Right ventricle myocardium superior (tissue), 1 donor: ENCODE measurements at regions not wholly inside any gene's neighbourhood (a gene's known extent, or its start where the extent isn't known, plus 50 kb on each side); places are given as distances from the start of the nearest gene placed in this dataset.

ENCODE experiments used
- ATAC-seq: fragments of 200-7000 bp; cut with Tn5 transposase; one replicate; pipeline ENCODE4 v1.9.1; 2020; ENCODE audit warnings: mild to moderate bottlenecking; ENCODE audit not compliant: poor library complexity
- DNase-seq: peaks from one replicate; pipeline ENCODE4 v3.0.0-alpha.2; 2020
- intact Hi-C: fragments of 100-400 bp; cut with DNase I; formaldehyde crosslinking; loops from one replicate; pipeline ENCODE4 v1.11.2; 2022
- donor health status: DM: no; HTN: yes; CAD: no; lungs with severe emphysema.

- no peak for ATAC-seq
Measured at GRCh38 chr7:16338065-16338464, 83.3 kb downstream of the CRPPA start.

GRCh38 chr7:16326106-16326505 lies 95.2 kb downstream of the CRPPA start:
- intact Hi-C loops = no loop called here
- ATAC-seq = no peak
- DNase-seq = no peak

More at GRCh38 chr7:16338065-16338464, 83.3 kb downstream of the CRPPA start:
- DNase-seq = no peak
- intact Hi-C loops = no loop called here

GRCh38 chr7:16323313-16323712 lies 98.0 kb downstream of the CRPPA start:
- ATAC-seq = peak; percentile 68
- intact Hi-C loops = no loop called here
- DNase-seq = no peak

DNA sequence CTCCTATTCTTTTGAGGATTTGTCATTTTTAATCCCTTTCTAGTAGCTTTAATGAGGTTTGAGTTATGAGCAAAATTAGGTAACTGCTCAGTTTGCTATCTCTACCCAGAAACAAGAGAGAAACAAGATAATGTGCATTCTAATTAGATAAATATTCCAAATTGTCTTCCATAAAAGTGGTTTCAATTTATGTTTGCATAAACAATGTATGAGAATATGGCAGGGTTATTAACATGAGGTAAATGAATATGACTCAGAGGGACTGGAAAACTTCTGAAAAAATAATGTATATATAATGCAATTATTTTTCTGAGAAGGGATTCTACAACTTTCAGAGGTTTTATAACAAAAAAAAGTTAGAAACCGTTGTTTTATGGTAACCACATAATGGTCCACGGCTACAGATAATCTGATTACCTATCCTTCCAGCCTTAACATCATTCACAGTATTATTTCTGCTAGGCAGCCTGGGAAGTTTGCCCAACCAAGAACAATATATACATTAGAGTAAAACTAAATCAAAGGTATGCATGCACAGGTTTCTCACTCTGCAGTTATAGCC lies 101.2 kb downstream of the CRPPA start:
- intact Hi-C loops = no loop called here
- ATAC-seq (no peak), DNase-seq (no peak)

DNA sequence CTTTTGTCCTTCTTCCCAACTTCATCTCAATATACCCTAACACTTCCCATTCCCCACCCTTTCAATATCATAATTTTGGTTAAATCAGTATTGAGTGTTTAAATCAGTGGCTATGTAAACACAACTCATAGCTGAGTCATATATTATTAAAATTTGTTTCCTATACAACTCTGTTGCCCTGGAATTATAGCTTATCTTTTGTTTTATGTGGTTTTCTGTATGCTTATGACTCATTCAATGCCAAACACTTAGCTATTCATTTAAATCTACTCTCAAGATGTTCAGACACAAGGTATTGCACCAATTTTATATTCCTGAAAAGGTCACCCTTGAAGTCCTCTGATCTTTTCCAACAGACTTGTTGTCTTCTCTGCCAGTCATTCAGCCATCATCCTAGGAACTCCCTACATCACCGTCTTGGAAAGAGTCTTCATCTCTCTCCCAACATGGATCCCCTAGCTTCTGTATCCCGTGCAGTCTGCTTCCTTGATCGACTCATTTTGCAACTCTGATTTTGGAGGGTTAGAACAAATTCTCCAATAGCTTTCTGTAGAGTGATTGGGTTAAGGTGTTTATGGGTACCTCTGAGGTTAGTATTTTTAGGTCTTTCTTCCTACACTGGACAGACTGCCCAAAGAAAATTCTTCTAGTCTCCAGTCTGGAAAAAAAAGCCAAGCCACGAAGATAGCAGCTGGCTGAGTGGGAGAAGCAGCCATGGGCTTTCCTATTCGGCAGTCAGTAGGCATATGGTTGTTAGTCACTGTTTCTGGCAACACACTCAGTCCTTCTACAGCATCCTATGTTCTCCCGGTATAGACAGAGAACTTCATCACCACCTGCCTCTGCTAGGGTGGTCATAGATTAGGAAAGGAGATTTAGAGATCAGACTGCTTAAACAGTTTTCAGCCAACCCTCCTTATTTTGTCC lies 102.1 kb downstream of the CRPPA start:
- DNase-seq (no peak), ATAC-seq (no peak)
- intact Hi-C loops = no loop called here

GRCh38 chr7:16318463-16318862 lies 102.9 kb downstream of the CRPPA start:
- intact Hi-C loops = no loop called here
- DNase-seq (no peak), ATAC-seq (no peak)

DNA sequence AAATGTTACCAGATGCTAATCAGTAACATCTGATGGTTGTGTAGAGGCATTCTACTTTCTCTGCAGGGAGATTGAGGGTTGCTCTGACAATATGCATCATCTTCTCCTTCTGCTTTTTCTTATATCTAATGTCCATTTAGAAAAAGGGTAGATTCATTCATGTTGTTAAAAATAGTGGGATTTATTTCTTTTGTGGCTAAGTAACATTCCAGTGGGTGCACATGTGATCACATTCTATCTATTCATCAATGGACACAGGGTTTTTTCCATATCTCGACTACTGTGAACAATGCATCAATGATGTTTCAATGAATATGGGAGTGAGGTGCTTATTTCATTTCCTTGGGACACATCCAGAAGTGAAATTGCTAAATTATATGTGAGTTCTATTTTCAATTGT lies 103.9 kb downstream of the CRPPA start:
- ATAC-seq (no peak), DNase-seq (no peak)
- intact Hi-C loops = no loop called here

DNA sequence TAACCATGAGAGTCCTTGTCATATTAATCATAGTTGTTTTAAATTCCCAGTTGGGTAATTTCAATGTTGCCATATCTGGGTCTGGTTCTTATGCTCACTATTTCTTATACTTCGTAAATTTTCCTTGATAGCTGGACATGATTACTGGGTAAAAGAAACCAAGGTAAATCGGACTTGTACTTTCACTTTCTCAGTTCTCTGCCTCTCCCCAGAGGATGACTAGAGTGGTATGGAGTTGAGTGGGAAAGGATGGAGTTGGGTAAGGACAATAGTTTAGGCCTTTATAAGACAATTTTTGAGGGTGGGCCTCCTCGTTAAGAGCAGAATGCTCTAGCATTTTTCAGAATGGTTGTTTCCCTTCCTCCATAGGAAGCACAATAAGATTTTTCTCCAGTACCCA lies 106.1 kb downstream of the CRPPA start:
- no peak for DNase-seq
- ATAC-seq = no peak
- intact Hi-C loops = no loop called here

DNA sequence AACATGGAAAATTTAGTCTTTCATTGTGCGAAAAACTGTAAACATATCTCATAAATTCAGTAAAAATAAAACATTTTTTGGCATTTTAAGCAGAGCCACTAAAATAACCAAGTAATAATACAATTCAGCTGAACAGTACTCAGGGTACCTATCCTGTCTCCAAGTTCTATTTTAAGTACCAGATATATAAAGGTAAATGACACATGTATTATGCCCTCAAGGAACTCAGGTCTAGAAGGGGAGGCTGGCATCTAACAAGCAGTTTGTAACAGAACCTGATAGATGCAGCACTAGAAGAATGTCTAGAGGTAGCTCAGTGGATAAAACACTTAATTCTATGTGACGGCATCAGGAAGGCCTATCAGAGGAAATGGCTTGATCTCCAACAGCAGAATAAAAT lies 112.2 kb downstream of the CRPPA start:
- intact Hi-C loops = no loop called here
- ATAC-seq (peak; percentile 49), DNase-seq (no peak)

GRCh38 chr7:16301291-16301690 lies 120.0 kb downstream of the CRPPA start:
- ATAC-seq = no peak
- no peak for DNase-seq
- intact Hi-C loops = no loop called here

DNA sequence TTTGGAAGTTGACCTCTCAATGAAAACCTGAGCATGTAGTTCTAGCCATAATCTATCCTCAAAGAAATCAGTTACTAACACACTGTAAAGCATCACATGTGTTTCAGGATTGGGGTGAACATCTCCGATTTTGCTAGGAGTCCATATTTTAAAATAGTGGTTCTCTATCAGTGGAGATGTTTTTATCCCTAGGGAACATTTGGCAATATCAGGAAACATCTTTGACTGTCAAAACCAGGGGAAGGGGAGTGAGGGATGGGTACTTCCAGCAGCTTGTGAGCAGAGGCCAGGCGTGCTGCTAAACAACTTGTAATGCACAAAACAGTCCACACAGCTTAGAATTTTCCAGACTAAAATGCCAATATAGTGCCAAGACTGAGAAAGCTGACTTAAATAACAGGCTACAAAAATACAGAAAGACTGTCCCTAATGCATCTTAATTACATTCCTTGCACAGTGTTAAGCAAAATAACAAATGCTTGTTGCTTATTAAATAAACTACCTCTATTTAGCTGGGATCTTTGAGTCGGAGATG lies 120.9 kb downstream of the CRPPA start:
- DNase-seq = no peak
- intact Hi-C loops = no loop called here
- no peak for ATAC-seq

DNA sequence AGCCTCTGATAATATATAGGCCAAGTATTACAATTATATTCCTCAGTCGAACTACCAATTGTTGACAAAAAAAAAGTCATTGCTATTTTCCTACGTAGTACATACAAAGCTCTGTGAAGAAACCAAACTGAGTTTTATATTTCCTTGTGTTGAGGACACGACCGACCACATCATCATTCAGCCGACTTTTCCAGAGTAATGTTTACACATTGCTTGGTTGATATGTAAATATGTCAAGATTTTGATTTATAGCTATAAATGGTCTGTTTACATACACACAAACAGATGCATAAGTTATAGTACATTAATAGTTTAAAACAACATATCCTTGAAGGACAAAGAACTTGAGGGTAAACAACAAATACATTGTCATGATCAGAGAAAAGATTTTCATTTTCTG lies 121.5 kb downstream of the CRPPA start:
- DNase-seq (no peak), ATAC-seq (no peak)
- intact Hi-C loops = no loop called here

- DNase-seq (no peak), ATAC-seq (no peak)
- intact Hi-C loops = no loop called here
Measured at GRCh38 chr7:16298221-16298620, 123.1 kb downstream of the CRPPA start.

DNA sequence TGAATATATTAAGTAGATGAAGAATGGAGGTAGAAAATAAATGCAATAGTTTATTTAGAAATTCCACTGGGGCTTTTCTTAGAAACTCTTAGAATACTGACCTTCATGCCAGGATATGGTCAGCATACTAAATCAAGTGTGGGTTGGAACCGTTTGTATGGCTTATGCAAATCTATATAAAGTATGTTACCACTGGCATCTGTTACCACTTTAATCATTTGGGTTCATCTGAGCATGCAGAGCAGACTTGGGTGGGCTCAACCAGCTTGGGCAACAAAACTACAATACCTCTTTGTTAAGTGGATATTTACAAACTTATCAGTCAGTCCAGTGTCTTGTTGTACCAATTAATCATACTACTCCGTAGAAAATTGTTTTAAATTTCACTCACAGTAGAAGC lies 125.8 kb downstream of the CRPPA start:
- DNase-seq (no peak), ATAC-seq (no peak)
- intact Hi-C loops = no loop called here

DNA sequence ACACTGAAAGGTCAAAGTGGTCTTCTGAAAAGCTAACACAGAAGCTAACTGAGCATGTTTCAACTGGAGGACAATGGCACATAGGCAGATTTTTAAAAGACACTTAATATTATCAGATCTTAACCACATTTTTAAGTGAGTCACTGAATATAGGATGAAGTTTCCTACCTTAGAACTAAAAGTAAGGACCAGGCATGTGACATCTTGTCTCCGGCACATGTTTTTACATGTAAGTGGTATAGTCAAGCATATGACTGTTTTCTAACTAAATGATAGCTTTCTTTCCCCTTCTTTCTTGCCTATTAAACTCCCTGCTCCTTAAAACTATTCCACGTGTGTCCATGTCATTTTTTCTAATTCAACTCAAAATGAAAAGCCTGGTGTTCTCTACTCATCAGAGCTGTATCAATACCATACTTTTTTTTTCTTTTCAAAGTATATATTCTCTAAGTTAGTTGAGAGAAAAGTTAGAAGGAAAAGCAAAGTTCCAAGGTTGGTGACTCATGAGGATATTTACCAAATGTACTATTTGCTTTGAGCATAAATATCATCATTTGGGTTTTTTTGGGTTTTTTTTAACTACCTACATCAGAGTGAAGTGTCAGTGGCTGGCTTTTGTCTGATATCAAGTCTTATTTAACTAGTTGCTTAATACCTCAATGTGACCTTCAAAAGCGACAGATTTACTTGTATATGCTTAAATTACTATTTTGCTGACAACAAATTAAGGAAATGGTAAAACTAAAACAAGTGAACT lies 127.5 kb downstream of the CRPPA start:
- intact Hi-C loops = no loop called here
- ATAC-seq (no peak), DNase-seq (no peak)

- ATAC-seq (no peak), DNase-seq (no peak)
- intact Hi-C loops = no loop called here
Measured at GRCh38 chr7:16284581-16284980, 136.8 kb downstream of the CRPPA start.

GRCh38 chr7:16278167-16278787 lies 143.1 kb downstream of the CRPPA start:
- ATAC-seq (no peak), DNase-seq (no peak)
- intact Hi-C loops = no loop called here

- intact Hi-C loops = no loop called here
Measured at GRCh38 chr7:16271990-16272665, 149.2 kb downstream of the CRPPA start.

More at GRCh38 chr7:16271990-16272665, 149.2 kb downstream of the CRPPA start:
- DNase-seq (no peak), ATAC-seq (no peak)
